ENCODE measurements at regions not wholly inside any gene's neighbourhood (a gene's known extent, or its start where the extent isn't known, plus 50 kb on each side); places are given as distances from the start of the nearest gene placed in this dataset.

DNA sequence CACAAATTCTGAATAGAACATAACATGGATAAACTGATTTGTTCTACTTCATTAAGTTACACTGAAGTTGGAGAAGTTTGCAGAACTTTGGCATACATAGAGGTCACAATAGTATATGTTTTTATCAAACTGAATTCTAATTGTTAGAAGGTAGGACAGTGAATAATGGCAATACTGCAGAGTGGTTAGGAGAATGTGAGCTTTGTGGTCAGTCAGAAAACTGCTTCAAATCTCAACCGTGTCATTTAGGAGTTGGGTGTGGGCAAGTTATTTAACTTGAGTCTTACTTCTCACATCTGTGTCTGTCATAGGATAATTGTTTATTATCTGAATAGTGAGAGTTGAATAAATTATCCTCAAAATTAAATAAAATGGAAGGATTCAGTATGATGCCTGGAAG lies 374.6 kb upstream of the SYT1 start:
- TF ChIP-seq, protein P1, sequence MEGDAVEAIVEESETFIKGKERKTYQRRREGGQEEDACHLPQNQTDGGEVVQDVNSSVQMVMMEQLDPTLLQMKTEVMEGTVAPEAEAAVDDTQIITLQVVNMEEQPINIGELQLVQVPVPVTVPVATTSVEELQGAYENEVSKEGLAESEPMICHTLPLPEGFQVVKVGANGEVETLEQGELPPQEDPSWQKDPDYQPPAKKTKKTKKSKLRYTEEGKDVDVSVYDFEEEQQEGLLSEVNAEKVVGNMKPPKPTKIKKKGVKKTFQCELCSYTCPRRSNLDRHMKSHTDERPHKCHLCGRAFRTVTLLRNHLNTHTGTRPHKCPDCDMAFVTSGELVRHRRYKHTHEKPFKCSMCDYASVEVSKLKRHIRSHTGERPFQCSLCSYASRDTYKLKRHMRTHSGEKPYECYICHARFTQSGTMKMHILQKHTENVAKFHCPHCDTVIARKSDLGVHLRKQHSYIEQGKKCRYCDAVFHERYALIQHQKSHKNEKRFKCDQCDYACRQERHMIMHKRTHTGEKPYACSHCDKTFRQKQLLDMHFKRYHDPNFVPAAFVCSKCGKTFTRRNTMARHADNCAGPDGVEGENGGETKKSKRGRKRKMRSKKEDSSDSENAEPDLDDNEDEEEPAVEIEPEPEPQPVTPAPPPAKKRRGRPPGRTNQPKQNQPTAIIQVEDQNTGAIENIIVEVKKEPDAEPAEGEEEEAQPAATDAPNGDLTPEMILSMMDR (IDR thresholded peaks at IDR 0.05): no peak
- no peak for TF ChIP-seq ZFX (IDR thresholded peaks at IDR 0.05; ENCODE audit: borderline replicate concordance)

All from 22Rv1 (cell line).